K562 (cell line): ENCODE measurements at regions not wholly inside any gene's neighbourhood (a gene's known extent, or its start where the extent isn't known, plus 50 kb on each side); places are given as distances from the start of the nearest gene placed in this dataset.

Experiments used
- ATAC-seq: fragments of 200-7000 bp; cut with Tn5 transposase; 3 replicates; pipeline ENCODE4 v1.9.1; 2020; ENCODE audit warnings: moderate library complexity
- BruUV-seq: library from RNA; stranded (reverse); fragments of 400-500 nt; replicated peaks from 2 replicates; lab custom pipeline; 2021; lab: Mats Ljungman, UMichigan
- CTCF ChIA-PET: fragments of 300-600 bp; formaldehyde crosslinking; extraction: SDS; loops from one replicate; lab custom pipeline; 2021; ENCODE audit warnings: low intra/inter-chr PET ratio; lab: Yijun Ruan, JAX
- POLR2A ChIA-PET: fragments of 300-600, 350-650 bp; sonication (Branson Sonifier 250); formaldehyde crosslinking; extraction: SDS; loops from one replicate; lab custom pipeline; 2021; ENCODE audit warnings: antibody characterized with exemption, inconsistent platforms; lab: Yijun Ruan, JAX
- DNase-seq, 4 experiments: peaks; one replicate each; pipeline versions ENCODE4 v3.0.0 to v3.0.0-alpha.2; 2011 to 2018; ENCODE audit warnings: low spot score in 3 of 4, mixed read lengths in 3 of 4; ENCODE audit errors: extremely low read depth in 1 of 4
- FAIRE-seq: peaks from 2 replicates; lab custom pipeline; 2011; peaks lifted over from hg19 to GRCh38; lab: Jason Lieb, UNC
- H2AFZ ChIP-seq: 2 replicates; pipeline ENCODE4 v1.6.0; 2011; ENCODE audit warnings: low read depth, low read length, control low read depth, inconsistent platforms
- H3K27ac ChIP-seq: fragments of 200-600 bp; 3 replicates; pipeline ENCODE4 v1.8.0; 2011; ENCODE audit warnings: low read depth, mild to moderate bottlenecking, control low read depth, inconsistent platforms, low read length, moderate library complexity, mixed read lengths; ENCODE audit errors: extremely low read depth
- H3K27me3 ChIP-seq, 2 experiments: fragments of 300-600 bp in 1 of 2; 2 replicates in 1 of 2; 3 replicates in 1 of 2; pipeline versions ENCODE4 v1.6.0 to v1.8.0; 2011; ENCODE audit warnings: inconsistent platforms in 2 of 2, low read length in 2 of 2, mild to moderate bottlenecking in 1 of 2, mixed read lengths in 1 of 2, moderate library complexity in 1 of 2; ENCODE audit not compliant: control insufficient read depth in 2 of 2, insufficient read depth in 2 of 2
- H3K36me3 ChIP-seq: fragments of 300-600 bp; 3 replicates; pipeline ENCODE4 v1.8.0; 2011; ENCODE audit warnings: mild to moderate bottlenecking, low read length, inconsistent platforms; ENCODE audit not compliant: control insufficient read depth, insufficient read depth
- H3K4me1 ChIP-seq, 2 experiments: fragments of 200-600 bp in 1 of 2; replicated peaks in 1 of 2; 2 replicates in 1 of 2; 3 replicates in 1 of 2; pipeline versions ENCODE4 v1.5.1 to v1.8.0; 2011; ENCODE audit warnings: inconsistent platforms in 2 of 2, low read length in 2 of 2, mild to moderate bottlenecking in 1 of 2, mixed read lengths in 1 of 2, moderate library complexity in 1 of 2; ENCODE audit not compliant: control insufficient read depth in 2 of 2, insufficient read depth in 2 of 2
- H3K4me2 ChIP-seq: 2 replicates; pipeline ENCODE4 v1.6.1; 2011; ENCODE audit warnings: low read length, control low read depth, inconsistent platforms, mixed read lengths; ENCODE audit not compliant: insufficient read depth
- H3K4me3 ChIP-seq: fragments of 200-600 bp; sonication (generic), shearing (Covaris generic); 2 replicates; pipeline ENCODE4 v1.5.1; 2016; ENCODE audit warnings: control low read depth, inconsistent platforms
- H3K79me2 ChIP-seq: fragments of 200-600 bp; 3 replicates; pipeline ENCODE4 v1.8.0; 2011; ENCODE audit warnings: low read length, inconsistent platforms; ENCODE audit not compliant: control insufficient read depth, insufficient read depth
- H3K9ac ChIP-seq, 2 experiments: 2 replicates each; pipeline versions ENCODE4 v1.6.0 to v1.6.1; 2011; ENCODE audit warnings: low read depth in 2 of 2, low read length in 2 of 2, control low read depth in 1 of 2, inconsistent platforms in 1 of 2, mild to moderate bottlenecking in 1 of 2, mixed read lengths in 1 of 2; ENCODE audit not compliant: insufficient read depth in 1 of 2
- H3K9me1 ChIP-seq: one replicate; pipeline ENCODE4 v1.6.0; 2011; ENCODE audit warnings: inconsistent platforms, mild to moderate bottlenecking, low read length, moderate library complexity; ENCODE audit not compliant: control insufficient read depth, insufficient read depth
- H3K9me3 ChIP-seq: replicated peaks from 2 replicates; pipeline ENCODE4 v1.5.1; 2011; ENCODE audit warnings: low read depth, low read length, inconsistent platforms; ENCODE audit not compliant: control insufficient read depth, insufficient read depth
- H4K20me1 ChIP-seq: replicated peaks from 2 replicates; pipeline ENCODE4 v1.6.1; 2011; ENCODE audit warnings: low read length, inconsistent platforms, mixed read lengths; ENCODE audit not compliant: control insufficient read depth, insufficient read depth
- DEAF1 ChIP-seq: fragments of 450-650 bp; formaldehyde crosslinking; IDR thresholded peaks from 2 replicates; pipeline ENCODE4 v1.4.0; 2020; ENCODE audit warnings: mild to moderate bottlenecking, moderate library complexity
- EP400 ChIP-seq: fragments of 450-650 bp; IDR thresholded peaks from 2 replicates; pipeline ENCODE4 v1.6.1; 2017; ENCODE audit warnings: antibody characterized with exemption, mild to moderate bottlenecking, moderate library complexity
- HMG20A ChIP-seq: fragments of 450-650 bp; formaldehyde crosslinking; conservative IDR thresholded peaks from 2 replicates; pipeline ENCODE4 v1.4.0; 2020; ENCODE audit warnings: mild to moderate bottlenecking, mixed read lengths
- HMG20B ChIP-seq: fragments of 250-450 bp; sonication (Bioruptor Pico); IDR thresholded peaks from 2 replicates; pipeline ENCODE4 v1.5.0; 2021; ENCODE audit warnings: mild to moderate bottlenecking
- MEF2A ChIP-seq: IDR thresholded peaks from 2 replicates; pipeline ENCODE4 v1.6.1; 2011; ENCODE audit warnings: low read depth, mild to moderate bottlenecking, low read length, moderate library complexity; ENCODE audit not compliant: control insufficient read depth
- NBN ChIP-seq: fragments of 450-650 bp; IDR thresholded peaks from 2 replicates; pipeline ENCODE4 v1.6.1; 2016; ENCODE audit warnings: low read depth, mild to moderate bottlenecking
- POLR3A ChIP-seq: IDR thresholded peaks from 2 replicates; pipeline ENCODE4 v1.6.1; 2011; ENCODE audit warnings: borderline replicate concordance, mild to moderate bottlenecking, moderate library complexity; ENCODE audit not compliant: insufficient read length, insufficient read depth; ENCODE audit errors: extremely low read depth
- RAD51 ChIP-seq: fragments of 450-650 bp; IDR thresholded peaks from 2 replicates; pipeline ENCODE4 v1.7.1; 2016; ENCODE audit warnings: low read depth, mild to moderate bottlenecking, borderline replicate concordance
- RBM22 ChIP-seq: fragments of 200-400 bp; formaldehyde crosslinking; IDR thresholded peaks from 2 replicates; pipeline ENCODE4 v1.6.1; 2018; ENCODE audit warnings: low read length, low read depth; ENCODE audit not compliant: poor library complexity, severe bottlenecking
- TAF9B ChIP-seq: fragments of 450-650 bp; IDR thresholded peaks from 2 replicates; pipeline ENCODE4 v1.6.1; 2018; ENCODE audit warnings: mild to moderate bottlenecking; ENCODE audit not compliant: partially characterized antibody
- U2AF2 ChIP-seq: fragments of 200-400 bp; formaldehyde crosslinking; optimal IDR thresholded peaks from 2 replicates; pipeline ENCODE3; 2017; ENCODE audit warnings: low read depth, mild to moderate bottlenecking, low read length
- WHSC1 ChIP-seq: IDR thresholded peaks from one replicate; pipeline ENCODE4 v1.6.1; 2012; ENCODE audit warnings: low read length, control low read depth, inconsistent platforms
- ZBTB5 ChIP-seq: fragments of 450-650 bp; IDR thresholded peaks from 2 replicates; pipeline ENCODE4 v1.6.1; 2017; ENCODE audit warnings: antibody characterized with exemption
- ZNF3 ChIP-seq: fragments of 250-450 bp; sonication (Bioruptor Pico); IDR thresholded peaks from 2 replicates; pipeline ENCODE4 v1.5.0; 2021; ENCODE audit warnings: mild to moderate bottlenecking, moderate library complexity
- ZNF561 ChIP-seq: fragments of 450-650 bp; formaldehyde crosslinking; conservative IDR thresholded peaks from 2 replicates; pipeline ENCODE4 v1.4.0; 2020; ENCODE audit warnings: mild to moderate bottlenecking, moderate library complexity
- WGBS: fragments of 100-300 bp; shearing (Covaris generic); methylation state at CpG from one replicate; pipeline ENCODE4 v1.1.6; 2016; ENCODE audit warnings: low coverage, mixed read lengths; ENCODE audit not compliant: insufficient coverage; ENCODE audit errors: missing lambda C conversion rate; 5-methylcytosine and 5-hydroxymethylcytosine counted together
- in situ Hi-C: fragments of 300-500 bp; cut with MboI; formaldehyde crosslinking; loops from 4 replicates; pipeline ENCODE4 v1.15.0; 2018; ENCODE audit warnings: inconsistent platforms, mixed read lengths
- intact Hi-C: fragments of 100-400 bp; cut with micrococcal nuclease; formaldehyde crosslinking; loops from 2 replicates; pipeline ENCODE4 v1.14.2; 2022
- TF ChIP-seq, protein P1 (sequence below): fragments of 450-650 bp; conservative IDR thresholded peaks from 2 replicates; pipeline ENCODE4 v1.6.1; 2016; ENCODE audit warnings: missing genetic modification characterization, low read depth, mild to moderate bottlenecking, control low read depth, missing compliant biosample characterization
- TF ChIP-seq, protein P2 (sequence below): fragments of 250-450 bp; sonication (Bioruptor Pico); IDR thresholded peaks from 2 replicates; pipeline ENCODE4 v1.5.0; 2021; ENCODE audit warnings: mild to moderate bottlenecking, borderline replicate concordance

DNA sequence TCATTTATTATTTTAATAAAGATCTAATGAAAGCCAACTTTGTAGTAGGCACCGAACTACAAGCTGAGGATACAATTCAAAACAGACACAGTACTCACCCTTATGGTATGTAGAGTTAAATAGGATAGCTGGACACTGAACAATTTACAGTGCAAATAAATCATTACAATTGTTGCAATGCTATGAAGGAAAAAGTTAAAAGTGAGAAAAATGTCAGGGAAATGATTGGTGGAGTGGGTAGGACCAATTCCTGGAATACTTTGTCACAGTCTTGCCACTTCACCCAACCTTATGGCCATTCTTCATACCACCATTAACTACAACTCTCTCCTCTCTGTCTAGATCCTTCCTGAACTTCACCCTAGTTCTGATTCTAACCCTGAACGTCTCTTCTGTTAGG, 70.1 kb upstream of the CCSER1 start:
- 0% methylated on average over 2 of the region's 2 CpGs for WGBS
- intact Hi-C loops = no loop called here
- TF ChIP-seq EP400 = no peak
- TF ChIP-seq, protein P1, sequence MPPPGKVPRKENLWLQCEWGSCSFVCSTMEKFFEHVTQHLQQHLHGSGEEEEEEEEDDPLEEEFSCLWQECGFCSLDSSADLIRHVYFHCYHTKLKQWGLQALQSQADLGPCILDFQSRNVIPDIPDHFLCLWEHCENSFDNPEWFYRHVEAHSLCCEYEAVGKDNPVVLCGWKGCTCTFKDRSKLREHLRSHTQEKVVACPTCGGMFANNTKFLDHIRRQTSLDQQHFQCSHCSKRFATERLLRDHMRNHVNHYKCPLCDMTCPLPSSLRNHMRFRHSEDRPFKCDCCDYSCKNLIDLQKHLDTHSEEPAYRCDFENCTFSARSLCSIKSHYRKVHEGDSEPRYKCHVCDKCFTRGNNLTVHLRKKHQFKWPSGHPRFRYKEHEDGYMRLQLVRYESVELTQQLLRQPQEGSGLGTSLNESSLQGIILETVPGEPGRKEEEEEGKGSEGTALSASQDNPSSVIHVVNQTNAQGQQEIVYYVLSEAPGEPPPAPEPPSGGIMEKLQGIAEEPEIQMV (tag) = no peak
- TF ChIP-seq RBM22 = no peak
- no peak for TF ChIP-seq RAD51
- TF ChIP-seq MEF2A = no peak
- TF ChIP-seq HMG20B (CRISPR knock-in tag) = no peak
- no peak for TF ChIP-seq WHSC1
- no peak for TF ChIP-seq NBN
- TF ChIP-seq, protein P2, sequence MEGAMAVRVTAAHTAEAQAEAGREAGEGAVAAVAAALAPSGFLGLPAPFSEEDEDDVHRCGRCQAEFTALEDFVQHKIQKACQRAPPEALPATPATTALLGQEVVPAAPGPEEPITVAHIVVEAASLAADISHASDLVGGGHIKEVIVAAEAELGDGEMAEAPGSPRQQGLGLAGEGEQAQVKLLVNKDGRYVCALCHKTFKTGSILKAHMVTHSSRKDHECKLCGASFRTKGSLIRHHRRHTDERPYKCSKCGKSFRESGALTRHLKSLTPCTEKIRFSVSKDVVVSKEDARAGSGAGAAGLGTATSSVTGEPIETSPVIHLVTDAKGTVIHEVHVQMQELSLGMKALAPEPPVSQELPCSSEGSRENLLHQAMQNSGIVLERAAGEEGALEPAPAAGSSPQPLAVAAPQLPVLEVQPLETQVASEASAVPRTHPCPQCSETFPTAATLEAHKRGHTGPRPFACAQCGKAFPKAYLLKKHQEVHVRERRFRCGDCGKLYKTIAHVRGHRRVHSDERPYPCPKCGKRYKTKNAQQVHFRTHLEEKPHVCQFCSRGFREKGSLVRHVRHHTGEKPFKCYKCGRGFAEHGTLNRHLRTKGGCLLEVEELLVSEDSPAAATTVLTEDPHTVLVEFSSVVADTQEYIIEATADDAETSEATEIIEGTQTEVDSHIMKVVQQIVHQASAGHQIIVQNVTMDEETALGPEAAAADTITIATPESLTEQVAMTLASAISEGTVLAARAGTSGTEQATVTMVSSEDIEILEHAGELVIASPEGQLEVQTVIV (CRISPR knock-in tag) = no peak
- no peak for TF ChIP-seq U2AF2
- no peak for TF ChIP-seq ZNF561 (CRISPR knock-in tag)
- TF ChIP-seq DEAF1 (CRISPR knock-in tag) = no peak
- TF ChIP-seq POLR3A = no peak
- no peak for TF ChIP-seq HMG20A (CRISPR knock-in tag)
- no peak for TF ChIP-seq ZBTB5
- no peak for TF ChIP-seq ZNF3 (CRISPR knock-in tag)
- TF ChIP-seq TAF9B = no peak

More for the DNA sequence above, 70.1 kb upstream of the CCSER1 start:
- no peak overlapping the region for H3K4me2 ChIP-seq
- H3K9me3 ChIP-seq = no peaks in the 10 kb centered on the region
- H3K79me2 ChIP-seq = no peaks in the 10 kb centered on the region
- no peak overlapping the region for H3K9ac ChIP-seq
- no peak overlapping the region for H2AFZ ChIP-seq
- CTCF ChIA-PET = no interaction called here
- BruUV-seq = no TSS peak
- POLR2A ChIA-PET = interaction anchor here (0.6 kb wide), 1 partner anchor 681 kb away, joined by 3 read pairs; no protein-coding TSS in a partner anchor
- in situ Hi-C loops = no loop called here
- DNase-seq (no peak), FAIRE-seq (no peak), ATAC-seq (no peak)
- no peaks in the 10 kb centered on the region for H3K4me1 ChIP-seq
- H3K4me3 ChIP-seq = no peak overlapping the region
- H3K9me1 ChIP-seq = no peaks in the 10 kb centered on the region
- H3K36me3 ChIP-seq = no peaks in the 10 kb centered on the region
- no peak overlapping the region for H3K27ac ChIP-seq
- no peaks in the 10 kb centered on the region for H3K27me3 ChIP-seq
- H4K20me1 ChIP-seq = no peaks in the 10 kb centered on the region
